Naive thymus-derived CD4-positive, alpha-beta T cell (primary cell): ENCODE measurements at regions not wholly inside any gene's neighbourhood (a gene's known extent, or its start where the extent isn't known, plus 50 kb on each side); places are given as distances from the start of the nearest gene placed in this dataset.

ENCODE experiments used
- ATAC-seq: fragments of 150-1000 bp; cut with Tn5 transposase; 2 replicates; pipeline ENCODE4 v1.10.0; 2021; ENCODE audit warnings: mild to moderate bottlenecking, moderate library complexity
- CTCF ChIA-PET: fragments of 350-600 bp; sonication (Branson Sonifier 250); formaldehyde crosslinking; loops from one replicate; lab custom pipeline; 2021; ENCODE audit warnings: antibody characterized with exemption; lab: Charles Lee
- POLR2A ChIA-PET: fragments of 350-600 bp; sonication (Branson Sonifier 250); formaldehyde crosslinking; loops from one replicate; lab custom pipeline; 2021; ENCODE audit warnings: antibody characterized with exemption, inconsistent platforms; lab: Charles Lee
- DNase-seq, 9 donors: peaks; one replicate each; pipeline versions ENCODE4 v3.0.0 to v3.0.0-alpha.2; 2020 to 2022; ENCODE audit warnings: mixed read lengths in 1 of 9
- H3K27ac ChIP-seq: one replicate; pipeline ENCODE4 v1.7.0; 2013; ENCODE audit warnings: mild to moderate bottlenecking, low read depth, low read length, moderate library complexity
- H3K27me3 ChIP-seq, 2 donors: one replicate each; pipeline ENCODE4 v1.7.0; 2013; ENCODE audit warnings: low read length in 2 of 2, mild to moderate bottlenecking in 2 of 2, moderate library complexity in 2 of 2; ENCODE audit not compliant: control insufficient read depth in 2 of 2, insufficient read depth in 2 of 2
- H3K36me3 ChIP-seq, 3 experiments: 1 replicate in 2 of 3; 2 replicates in 1 of 3; pipeline ENCODE4 v1.7.0; 2013; ENCODE audit warnings: low read length in 3 of 3, mild to moderate bottlenecking in 3 of 3, moderate library complexity in 1 of 3; ENCODE audit not compliant: insufficient read depth in 3 of 3, control insufficient read depth in 2 of 3
- H3K4me1 ChIP-seq, 2 donors: one replicate each; pipeline ENCODE4 v1.7.0; 2013; ENCODE audit warnings: low read length in 2 of 2, mild to moderate bottlenecking in 2 of 2, moderate library complexity in 1 of 2; ENCODE audit not compliant: control insufficient read depth in 2 of 2, insufficient read depth in 2 of 2
- H3K4me3 ChIP-seq: 2 replicates; pipeline ENCODE4 v1.7.0; 2013; ENCODE audit warnings: mild to moderate bottlenecking, low read length
- H3K9me3 ChIP-seq, 3 experiments: 1 replicate in 2 of 3; 2 replicates in 1 of 3; pipeline ENCODE4 v1.7.0; 2013; ENCODE audit warnings: low read length in 3 of 3; ENCODE audit not compliant: control insufficient read depth in 2 of 3
- H3K27ac Mint-ChIP-seq, 9 donors: one replicate each; pipeline ENCODE4 v1.8.0; 2020 to 2022; ENCODE audit warnings: mixed read lengths in 9 of 9, mild to moderate bottlenecking in 8 of 9, moderate library complexity in 5 of 9, inconsistent platforms in 2 of 9
- H3K27me3 Mint-ChIP-seq, 5 donors: one replicate each; pipeline ENCODE4 v1.8.0; 2021 to 2022; ENCODE audit warnings: mixed read lengths in 5 of 5, mild to moderate bottlenecking in 1 of 5
- H3K36me3 Mint-ChIP-seq, 5 donors: one replicate each; pipeline ENCODE4 v1.8.0; 2020 to 2022; ENCODE audit warnings: mixed read lengths in 5 of 5, mild to moderate bottlenecking in 3 of 5, inconsistent platforms in 1 of 5
- H3K4me1 Mint-ChIP-seq, 7 donors: one replicate each; pipeline ENCODE4 v1.8.0; 2020 to 2022; ENCODE audit warnings: mixed read lengths in 7 of 7, mild to moderate bottlenecking in 3 of 7, inconsistent platforms in 1 of 7
- H3K4me3 Mint-ChIP-seq, 10 donors: one replicate each; pipeline ENCODE4 v1.8.0; 2020 to 2022; ENCODE audit warnings: mild to moderate bottlenecking in 10 of 10, mixed read lengths in 10 of 10, moderate library complexity in 6 of 10, inconsistent platforms in 2 of 10
- H3K9me3 Mint-ChIP-seq, 11 donors: one replicate each; pipeline ENCODE4 v1.8.0; 2020 to 2022; ENCODE audit warnings: mixed read lengths in 11 of 11, mild to moderate bottlenecking in 4 of 11, inconsistent platforms in 1 of 11, moderate library complexity in 1 of 11
- intact Hi-C, 2 donors: fragments of 100-400 bp; cut with micrococcal nuclease; formaldehyde crosslinking; loops; one replicate each; pipeline ENCODE4 v1.15.1; 2023

- Mint-ChIP-seq H3K4me1 (no peaks in the 10 kb centered on the region), H3K9me3 (no peaks in the 10 kb centered on the region), H3K36me3 (no peaks in the 10 kb centered on the region), H3K27ac (no peak overlapping the region), H3K27me3 (peaks cover 4 to 14% (median 9%) of the 10 kb centered on the region in 5 donors), H3K4me3 (no peak overlapping the region)
- no peaks in the 10 kb centered on the region for H3K27me3 ChIP-seq
- H3K27ac ChIP-seq: no peak overlapping the region
- intact Hi-C loops: no loop called here
- no peaks in the 10 kb centered on the region for H3K36me3 ChIP-seq
- ChIA-PET CTCF (no interaction called here), POLR2A (no interaction called here)
- no peaks in the 10 kb centered on the region for H3K9me3 ChIP-seq
- ATAC-seq (no peak), DNase-seq (no peak)
- H3K4me3 ChIP-seq: no peak overlapping the region
- no peaks in the 10 kb centered on the region for H3K4me1 ChIP-seq
Measured at GRCh38 chr13:100755891-100756290, 81.3 kb upstream of the TMTC4 start.

- H3K4me3 ChIP-seq: no peak overlapping the region
- Mint-ChIP-seq H3K36me3 (no peaks in the 10 kb centered on the region), H3K9me3 (peaks cover 0 to 1% (median 0%) of the 10 kb centered on the region in 11 donors), H3K4me3 (no peak overlapping the region), H3K27ac (no peak overlapping the region), H3K27me3 (peaks cover 4 to 10% (median 4%) of the 10 kb centered on the region in 5 donors), H3K4me1 (no peaks in the 10 kb centered on the region)
- no peaks in the 10 kb centered on the region for H3K27me3 ChIP-seq
- ChIA-PET CTCF (no interaction called here), POLR2A (no interaction called here)
- no peaks in the 10 kb centered on the region for H3K36me3 ChIP-seq
- DNase-seq (no peak), ATAC-seq (no peak)
- no peak overlapping the region for H3K27ac ChIP-seq
- intact Hi-C loops: no loop called here
- H3K4me1 ChIP-seq: no peaks in the 10 kb centered on the region
- H3K9me3 ChIP-seq: no peaks in the 10 kb centered on the region
Measured at GRCh38 chr13:100754459-100754858, 79.9 kb upstream of the TMTC4 start.

- ChIA-PET POLR2A (no interaction called here), CTCF (no interaction called here)
- Mint-ChIP-seq H3K36me3 (no peaks in the 10 kb centered on the region), H3K27ac (no peak overlapping the region), H3K9me3 (peaks cover 0 to 1% (median 0%) of the 10 kb centered on the region in 11 donors), H3K4me3 (no peak overlapping the region), H3K27me3 (peaks cover 4 to 10% (median 6%) of the 10 kb centered on the region in 5 donors), H3K4me1 (no peaks in the 10 kb centered on the region)
- intact Hi-C loops: no loop called here
- Histone ChIP-seq H3K27ac (no peak overlapping the region), H3K27me3 (no peaks in the 10 kb centered on the region), H3K36me3 (no peaks in the 10 kb centered on the region), H3K9me3 (no peaks in the 10 kb centered on the region), H3K4me3 (no peak overlapping the region), H3K4me1 (no peaks in the 10 kb centered on the region)
- DNase-seq (no peak), ATAC-seq (no peak)
Measured at GRCh38 chr13:100753376-100753775, 78.8 kb upstream of the TMTC4 start.

- POLR2A ChIA-PET: no interaction called here
- no peak overlapping the region for H3K27ac Mint-ChIP-seq
- peaks cover 1 to 14% (median 4%) of the 10 kb centered on the region in 5 donors for H3K27me3 Mint-ChIP-seq
- Histone ChIP-seq H3K4me3 (no peak overlapping the region), H3K27me3 (no peaks in the 10 kb centered on the region), H3K9me3 (no peaks in the 10 kb centered on the region), H3K36me3 (no peaks in the 10 kb centered on the region), H3K27ac (no peak overlapping the region), H3K4me1 (no peaks in the 10 kb centered on the region)
- DNase-seq (no peak), ATAC-seq (no peak)
- H3K4me1 Mint-ChIP-seq: no peaks in the 10 kb centered on the region
- no peak overlapping the region for H3K4me3 Mint-ChIP-seq
- peaks cover 0 to 1% (median 0%) of the 10 kb centered on the region in 11 donors for H3K9me3 Mint-ChIP-seq
- CTCF ChIA-PET: interaction anchor here (0.6 kb wide), 1 partner anchor 1454 kb away, joined by 3 read pairs; no protein-coding TSS in a partner anchor
- no peaks in the 10 kb centered on the region for H3K36me3 Mint-ChIP-seq
- intact Hi-C loops: no loop called here
Measured at GRCh38 chr13:100751826-100752225, 77.2 kb upstream of the TMTC4 start.

- peaks cover 7 to 26% (median 16%) of the 10 kb centered on the region in 5 donors for H3K27me3 Mint-ChIP-seq
- Histone ChIP-seq H3K27ac (no peak overlapping the region), H3K4me1 (no peaks in the 10 kb centered on the region), H3K4me3 (no peak overlapping the region), H3K9me3 (no peaks in the 10 kb centered on the region), H3K27me3 (no peaks in the 10 kb centered on the region), H3K36me3 (no peaks in the 10 kb centered on the region)
- H3K27ac Mint-ChIP-seq: no peak overlapping the region
- CTCF ChIA-PET: no interaction called here
- no peaks in the 10 kb centered on the region for H3K36me3 Mint-ChIP-seq
- H3K4me1 Mint-ChIP-seq: no peaks in the 10 kb centered on the region
- POLR2A ChIA-PET: no interaction called here
- ATAC-seq: no peak
- H3K9me3 Mint-ChIP-seq: peaks cover 0 to 7% (median 5%) of the 10 kb centered on the region in 11 donors
- H3K4me3 Mint-ChIP-seq: no peak overlapping the region
- intact Hi-C loops: no loop called here
- no peak for DNase-seq
Measured at GRCh38 chr13:100746953-100747683, 72.5 kb upstream of the TMTC4 start.

GRCh38 chr13:100738176-100738855 is 63.7 kb upstream of the TMTC4 start:
- intact Hi-C loops: no loop called here
- H3K27me3 Mint-ChIP-seq: peaks cover 7 to 28% (median 23%) of the 10 kb centered on the region in 5 donors
- POLR2A ChIA-PET: no interaction called here
- H3K36me3 Mint-ChIP-seq: peaks cover 0 to 5% (median 0%) of the 10 kb centered on the region in 5 donors
- H3K4me1 Mint-ChIP-seq: no peaks in the 10 kb centered on the region
- Histone ChIP-seq H3K27me3 (no peaks in the 10 kb centered on the region), H3K27ac (no peak overlapping the region), H3K36me3 (no peaks in the 10 kb centered on the region), H3K9me3 (no peaks in the 10 kb centered on the region), H3K4me1 (no peaks in the 10 kb centered on the region), H3K4me3 (no peak overlapping the region)
- peaks cover 0 to 12% (median 0%) of the 10 kb centered on the region in 11 donors for H3K9me3 Mint-ChIP-seq
- H3K4me3 Mint-ChIP-seq: no peak overlapping the region
- H3K27ac Mint-ChIP-seq: no peak overlapping the region
- ATAC-seq (no peak), DNase-seq (no peak)
- CTCF ChIA-PET: no interaction called here
